ENCODE measurements at regions not wholly inside any gene's neighbourhood (a gene's known extent, or its start where the extent isn't known, plus 50 kb on each side); places are given as distances from the start of the nearest gene placed in this dataset.

GRCh38 chr2:226431288-226431948, 368.2 kb downstream of the IRS1 start:
- Histone ChIP-seq H4K20me1 (ENCODE audit: control insufficient read depth, insufficient read depth, insufficient read length) (no peaks in the 10 kb centered on the region), H3K4me2 (ENCODE audit: insufficient read depth, insufficient read length, low read length) (no peak overlapping the region), H3K9ac (ENCODE audit: extremely low read depth, insufficient read length, low read length) (no peak overlapping the region), H3K18ac (ENCODE audit: insufficient read length, low read depth, low read length) (no peak overlapping the region), H2BK15ac (ENCODE audit: low read depth, low read length) (no peak overlapping the region), H3K23me2 (ENCODE audit: insufficient read length, low read depth, low read length, poor library complexity, severe bottlenecking) (no peaks in the 10 kb centered on the region), H2AFZ (ENCODE audit: low read length) (no peak overlapping the region), H3K9me3 (ENCODE audit: control insufficient read depth, low read depth, low read length) (no peaks in the 10 kb centered on the region), H2AK5ac (ENCODE audit: insufficient read length, low read length) (no peak overlapping the region), H3T11ph (ENCODE audit: low read length) (no peak overlapping the region), H3K79me2 (ENCODE audit: insufficient read depth, low read length) (no peaks in the 10 kb centered on the region), H3K27me3 (ENCODE audit: insufficient read depth, low read length) (no peaks in the 10 kb centered on the region), H4K91ac (ENCODE audit: insufficient read length, low read depth, low read length) (no peak overlapping the region), H3K79me1 (ENCODE audit: insufficient read depth, low read depth, low read length, poor library complexity, severe bottlenecking) (no peaks in the 10 kb centered on the region), H2BK5ac (ENCODE audit: insufficient read length, low read length) (no peak overlapping the region), H3K27ac (ENCODE audit: insufficient read length, low read depth, low read length) (no peak overlapping the region), H3K4me1 (ENCODE audit: insufficient read depth, low read length) (no peaks in the 10 kb centered on the region; the same call in 1 of the 2 replicates), H2BK20ac (ENCODE audit: low read depth, low read length, poor library complexity, severe bottlenecking) (no peak overlapping the region), H2BK120ac (ENCODE audit: low read depth, low read length, poor library complexity, severe bottlenecking) (no peak overlapping the region), H3K4ac (ENCODE audit: low read depth, low read length) (no peak overlapping the region), H3K56ac (ENCODE audit: insufficient read length, low read depth, low read length) (no peak overlapping the region), H3K14ac (ENCODE audit: insufficient read depth, low read length) (no peak overlapping the region), H4K5ac (ENCODE audit: insufficient read length, low read depth, low read length) (no peak overlapping the region), H4K8ac (replicated peaks; ENCODE audit: insufficient read length, low read depth, low read length) (no peak overlapping the region), H2BK12ac (ENCODE audit: insufficient read length, low read depth, low read length) (no peak overlapping the region), H3K23ac (ENCODE audit: insufficient read length, low read depth, low read length) (no peak overlapping the region)
- no peak for DNase-seq
- no peak for TF ChIP-seq CTCF (conservative IDR thresholded peaks at IDR 0.05)
- H3K36me3 Mint-ChIP-seq (ENCODE audit: insufficient read depth in 1 of 3, low read depth in 3 of 3): no peaks in the 10 kb centered on the region
- no CpG with 5 or more reads among the region's 2 CpGs for WGBS (ENCODE audit: extremely low coverage, insufficient read length, low lambda C conversion rate)
- H3K4me3 Mint-ChIP-seq: no peak overlapping the region
- H3K4me1 Mint-ChIP-seq: peaks cover 12 to 28% of the 10 kb centered on the region in 2 experiments
- no peaks in the 10 kb centered on the region for H3K9me3 Mint-ChIP-seq
- peak overlapping the region in 1 of 3 experiments; percentile 6; a peak in 1 of 7 replicates for H3K27ac Mint-ChIP-seq
- no peaks in the 10 kb centered on the region for H3K27me3 Mint-ChIP-seq (ENCODE audit: low read depth)

Measured in H9 (cell line).